HS-5 (cell line): ENCODE measurements at regions not wholly inside any gene's neighbourhood (a gene's known extent, or its start where the extent isn't known, plus 50 kb on each side); places are given as distances from the start of the nearest gene placed in this dataset.

ENCODE experiments used
- DNase-seq: peaks from one replicate; pipeline ENCODE4 v3.0.0-alpha.2; 2012; ENCODE audit warnings: low read depth

- DNase-seq: no peak
Observed at GRCh38 chr13:106678646-106679418, 110.9 kb upstream of the ARGLU1 start.

- no peak for DNase-seq
Observed at GRCh38 chr13:106675311-106675710, 107.4 kb upstream of the ARGLU1 start.

DNA sequence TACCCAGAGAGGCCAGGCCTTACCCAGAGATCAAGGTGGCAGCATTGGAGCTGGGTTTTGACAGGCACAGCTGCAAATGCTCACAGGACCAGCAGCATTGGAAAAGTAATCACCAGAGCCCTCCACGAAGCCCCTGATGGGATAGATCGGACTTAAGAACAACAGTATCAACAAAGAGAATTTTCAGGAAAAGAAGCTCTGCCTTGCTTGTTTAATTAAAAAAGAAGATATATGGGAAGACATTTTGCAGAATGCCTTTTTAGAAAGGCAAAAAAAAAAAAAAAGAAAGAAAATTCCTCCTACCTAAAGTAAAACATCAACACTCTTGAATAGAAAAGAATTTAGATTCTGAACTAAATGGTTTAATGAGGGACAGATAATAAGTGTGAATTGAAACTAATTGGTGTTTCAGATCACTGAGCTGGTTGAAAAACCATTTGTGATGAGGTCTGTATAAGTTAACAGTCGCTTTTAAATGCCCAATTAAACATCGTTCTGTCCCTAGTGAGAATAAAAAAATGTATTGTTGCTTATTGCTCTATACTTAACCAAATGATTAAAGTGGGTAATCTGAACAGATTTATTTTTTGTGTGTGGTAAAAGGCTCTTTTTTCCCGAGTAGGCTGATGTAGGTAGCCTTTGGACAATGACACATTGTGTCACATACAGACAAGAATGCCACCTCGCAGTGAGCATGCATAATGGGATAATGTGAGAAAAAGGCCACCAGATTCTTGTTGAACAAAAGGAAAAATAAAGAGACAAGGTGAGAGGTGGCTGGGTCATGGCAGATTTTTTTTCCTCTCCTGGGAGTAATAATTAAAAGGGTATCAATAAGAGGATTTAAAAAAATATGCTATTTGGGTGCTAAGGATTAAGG is 93.0 kb upstream of the ARGLU1 start:
- DNase-seq: no peak

DNA sequence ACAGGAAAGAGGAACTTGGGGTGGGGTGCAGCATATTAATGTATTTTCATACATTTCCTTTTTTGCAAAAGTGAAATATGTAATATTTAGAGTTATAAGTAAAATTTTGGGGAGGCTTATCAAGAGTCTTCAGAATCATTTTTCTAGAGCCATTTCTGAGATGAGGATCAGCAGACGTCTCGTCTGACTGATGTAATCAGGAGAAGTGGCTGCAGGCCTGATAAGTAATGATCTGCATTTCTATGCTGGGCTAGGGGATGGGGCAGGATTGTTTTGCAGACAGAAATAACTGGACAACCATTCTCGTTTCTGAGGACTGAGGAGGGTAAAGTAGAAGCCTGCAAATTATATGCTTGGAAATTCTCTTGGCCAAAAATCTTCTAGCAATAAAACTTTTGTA is 89.2 kb upstream of the ARGLU1 start:
- DNase-seq: no peak

DNA sequence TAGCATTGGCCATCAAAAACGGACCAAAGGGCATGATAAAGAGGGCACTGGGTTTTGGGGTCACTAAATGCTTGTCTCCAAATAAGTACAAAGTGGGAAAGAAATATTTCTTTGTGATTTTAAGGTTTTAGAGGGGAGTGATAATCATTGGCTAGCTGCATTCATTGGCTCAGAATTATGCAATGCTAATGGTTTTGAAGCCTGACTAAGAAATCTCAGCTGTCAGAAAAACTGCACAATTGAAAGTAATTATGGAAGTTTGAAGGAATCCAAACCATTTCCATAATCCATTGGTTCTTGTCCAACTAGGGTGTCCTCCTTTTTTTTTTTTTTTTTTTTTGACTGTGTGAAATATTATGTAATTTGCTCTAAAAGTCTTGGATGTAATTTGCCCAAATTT is 88.2 kb upstream of the ARGLU1 start:
- DNase-seq: no peak

GRCh38 chr13:106651442-106651841 is 83.5 kb upstream of the ARGLU1 start:
- no peak for DNase-seq

DNA sequence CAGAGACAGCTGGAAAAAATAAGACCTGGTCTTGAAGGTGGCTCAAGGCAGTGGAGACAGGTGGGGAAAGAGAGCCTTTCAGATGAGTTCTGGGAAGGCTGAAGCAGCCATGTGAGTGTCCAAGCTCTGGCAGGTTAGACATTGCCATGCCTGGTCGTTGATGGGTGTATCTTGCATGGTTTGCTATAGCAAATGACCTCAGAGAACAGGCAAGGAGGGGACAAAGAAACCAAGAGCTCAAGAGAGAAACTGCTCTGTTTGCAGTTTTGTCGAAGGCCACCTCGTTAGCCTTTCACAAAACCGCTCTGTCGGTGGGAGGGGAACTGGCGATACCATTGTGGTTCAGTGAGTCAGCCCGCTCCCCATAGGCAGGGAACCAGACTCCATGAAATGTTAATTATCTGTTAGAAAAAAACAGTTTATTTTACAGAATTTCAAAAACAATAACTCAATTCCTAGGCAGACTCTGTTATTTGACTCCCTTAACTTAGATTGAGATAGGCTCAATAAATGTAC is 82.8 kb upstream of the ARGLU1 start:
- no peak for DNase-seq

GRCh38 chr13:106649495-106649894 is 81.6 kb upstream of the ARGLU1 start:
- no peak for DNase-seq

DNA sequence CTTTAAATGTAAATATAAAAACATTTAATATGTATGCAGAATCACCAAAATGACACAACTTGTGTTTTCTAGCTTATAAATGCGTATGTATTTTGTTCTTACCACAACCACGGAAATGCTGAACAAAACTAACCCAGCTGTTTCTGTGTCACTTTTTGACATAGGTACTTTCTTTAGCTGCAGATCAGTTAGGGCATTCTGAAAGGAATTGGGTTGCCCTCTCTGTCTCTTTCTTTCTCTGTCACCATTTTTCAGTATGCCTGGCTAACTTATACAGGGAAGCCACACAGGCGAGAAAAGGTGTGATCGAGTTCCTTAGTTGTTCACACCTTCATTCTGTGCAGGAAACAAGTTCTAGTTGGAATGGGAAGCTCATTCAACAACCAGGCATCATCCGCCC is 72.6 kb upstream of the ARGLU1 start:
- no peak for DNase-seq

GRCh38 chr13:106637519-106637918 is 69.6 kb upstream of the ARGLU1 start:
- no peak for DNase-seq

GRCh38 chr13:106636492-106636891 is 68.6 kb upstream of the ARGLU1 start:
- DNase-seq: no peak

GRCh38 chr13:106635616-106636015 is 67.7 kb upstream of the ARGLU1 start:
- no peak for DNase-seq

- DNase-seq: no peak
Observed at GRCh38 chr13:106633321-106633720, 65.4 kb upstream of the ARGLU1 start.

GRCh38 chr13:106630650-106631049 is 62.7 kb upstream of the ARGLU1 start:
- DNase-seq: no peak

DNA sequence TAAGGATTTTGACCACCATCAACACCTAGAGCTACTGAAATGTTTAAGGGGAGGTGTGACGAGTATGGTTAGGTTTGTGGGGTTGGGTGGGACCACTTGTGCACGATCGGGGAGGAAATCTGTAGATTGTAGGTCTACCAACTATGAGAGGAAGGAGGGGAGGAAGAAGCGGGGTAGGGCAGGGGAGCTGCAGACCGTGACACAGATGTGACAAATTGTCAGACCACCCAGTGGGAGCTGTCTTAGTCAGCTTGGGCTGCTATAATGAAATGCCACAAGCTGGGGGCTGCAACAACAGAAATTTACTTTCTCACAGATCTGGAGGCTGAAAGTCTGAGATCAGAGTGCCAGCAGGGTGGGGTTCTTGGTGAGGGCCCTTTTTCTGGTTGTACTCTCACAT is 62.2 kb upstream of the ARGLU1 start:
- no peak for DNase-seq

- DNase-seq: no peak
Observed at GRCh38 chr13:106628936-106629659, 61.2 kb upstream of the ARGLU1 start.

- no peak for DNase-seq
Observed at GRCh38 chr13:106626473-106626872, 58.5 kb upstream of the ARGLU1 start.

DNA sequence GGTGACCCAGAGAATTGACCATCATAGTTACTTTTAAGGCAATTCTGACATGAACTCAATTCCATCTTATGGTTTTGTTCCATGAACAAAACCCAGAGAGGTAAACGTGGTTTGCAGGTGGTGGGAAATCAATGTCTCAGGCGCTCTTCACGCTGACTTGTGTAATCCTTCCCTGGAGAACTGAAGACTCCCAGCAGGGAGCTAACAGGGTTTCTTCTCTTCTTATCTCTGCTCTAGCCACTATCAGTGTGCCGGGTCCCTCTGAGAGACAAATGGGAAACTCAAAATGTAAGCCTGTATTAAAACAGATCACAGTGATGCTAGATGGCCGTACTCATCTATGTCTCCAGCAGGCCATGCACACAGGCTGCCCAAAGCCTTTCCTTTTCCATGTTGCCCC is 57.6 kb upstream of the ARGLU1 start:
- DNase-seq: no peak

GRCh38 chr13:106623799-106624460 is 56.0 kb upstream of the ARGLU1 start:
- DNase-seq: no peak

- DNase-seq: no peak
Observed at GRCh38 chr13:106621833-106622232, 53.9 kb upstream of the ARGLU1 start.

DNA sequence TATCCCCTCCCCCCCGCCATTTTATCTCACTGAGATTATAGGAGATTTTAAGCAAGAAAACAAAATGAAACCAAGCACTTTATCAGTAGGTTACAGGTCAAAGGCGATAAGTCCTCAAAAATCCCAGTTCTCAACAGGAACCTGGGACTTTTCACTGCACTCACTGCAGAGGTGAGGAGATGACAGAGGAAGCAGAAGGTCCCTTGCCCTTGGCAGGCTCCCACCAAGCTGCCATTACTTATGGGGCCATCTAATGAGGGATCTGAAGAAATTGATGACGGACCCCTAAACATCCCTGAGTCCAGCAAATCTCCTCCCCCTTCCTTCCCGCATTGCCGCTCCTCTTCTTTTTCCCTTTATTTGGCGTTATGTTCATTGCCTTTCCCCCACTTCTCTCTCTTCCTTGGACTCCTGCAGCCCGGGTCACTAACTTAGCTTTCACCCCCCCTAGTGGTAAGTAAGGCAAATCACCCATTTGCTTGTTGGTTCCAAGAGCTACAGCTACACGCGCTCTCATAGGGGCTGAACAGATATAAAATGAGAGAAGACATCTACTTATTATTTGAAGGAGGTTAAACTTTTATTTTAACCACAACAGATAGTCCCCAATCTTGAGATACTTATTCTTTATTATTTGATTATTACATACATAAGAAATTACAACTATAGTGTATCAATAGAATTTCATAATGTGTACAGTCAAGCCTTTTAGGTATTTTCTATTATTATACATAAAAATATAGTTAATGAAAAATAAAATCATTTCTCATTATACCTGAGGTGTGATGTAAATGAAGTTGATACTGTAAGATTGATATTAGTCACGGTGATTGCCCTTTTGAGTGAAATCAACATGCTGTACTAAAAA is 52.0 kb upstream of the ARGLU1 start:
- peak; percentile 1 for DNase-seq
